IMR-90 (cell line): ENCODE measurements at regions not wholly inside any gene's neighbourhood (a gene's known extent, or its start where the extent isn't known, plus 50 kb on each side); places are given as distances from the start of the nearest gene placed in this dataset.
A peak's percentile ranks its signal among the peaks of the same experiment; 100 is the strongest.

Experiments
- ATAC-seq: fragments of 200-7000 bp; cut with Tn5 transposase; 2 replicates; pipeline ENCODE4 v1.9.1; 2020; ENCODE audit warnings: low read depth, mild to moderate bottlenecking, moderate library complexity
- BruUV-seq: library from RNA; stranded (reverse); fragments of 400-500 nt; replicated peaks from 2 replicates; lab custom pipeline; 2021; lab: Mats Ljungman, UMichigan
- CTCF ChIA-PET: fragments of 300-600 bp; formaldehyde crosslinking; extraction: SDS; loops from one replicate; lab custom pipeline; 2021; ENCODE audit warnings: antibody characterized with exemption; lab: Yijun Ruan, JAX
- POLR2A ChIA-PET: fragments of 300-600 bp; sonication (Branson Sonifier 250); formaldehyde crosslinking; loops from one replicate; lab custom pipeline; 2022; ENCODE audit warnings: antibody characterized with exemption; ENCODE audit not compliant: unreplicated experiment; lab: Charles Lee
- DNase-seq: peaks from one replicate; pipeline ENCODE4 v3.0.0; 2013
- H2AFZ ChIP-seq: replicated peaks from 2 replicates; pipeline ENCODE3; 2013; ENCODE audit warnings: low read length, mild to moderate bottlenecking; ENCODE audit not compliant: poor library complexity
- H2AK5ac ChIP-seq: 2 replicates; pipeline ENCODE4 v1.6.1; 2013; ENCODE audit warnings: low read depth, low read length, inconsistent platforms
- H2AK9ac ChIP-seq: replicated peaks from 2 replicates; pipeline ENCODE3; 2013; ENCODE audit warnings: mild to moderate bottlenecking, low read depth, low read length, moderate library complexity; ENCODE audit not compliant: poor library complexity
- H2BK120ac ChIP-seq: 2 replicates; pipeline ENCODE4 v1.6.1; 2013; ENCODE audit warnings: low read depth, low read length, inconsistent platforms
- H2BK15ac ChIP-seq: 3 replicates; pipeline ENCODE4 v1.6.1; 2013; ENCODE audit warnings: low read depth, low read length, inconsistent platforms
- H2BK20ac ChIP-seq: 2 replicates; pipeline ENCODE4 v1.6.1; 2013; ENCODE audit warnings: low read depth, mild to moderate bottlenecking, inconsistent platforms, low read length, moderate library complexity
- H2BK5ac ChIP-seq: 2 replicates; pipeline ENCODE4 v1.6.1; 2013; ENCODE audit warnings: mild to moderate bottlenecking, low read depth, low read length, inconsistent platforms; ENCODE audit not compliant: poor library complexity, severe bottlenecking
- H3K14ac ChIP-seq: replicated peaks from 2 replicates; pipeline ENCODE4 v1.6.1; 2013; ENCODE audit warnings: low read depth, low read length, inconsistent platforms
- H3K18ac ChIP-seq: 2 replicates; pipeline ENCODE4 v1.6.1; 2013; ENCODE audit warnings: low read depth, low read length, control low read depth
- H3K23ac ChIP-seq: 2 replicates; pipeline ENCODE4 v1.6.1; 2013; ENCODE audit warnings: low read depth, low read length, inconsistent platforms
- H3K27ac ChIP-seq: 2 replicates; pipeline ENCODE4 v1.5.1; 2013; ENCODE audit warnings: mild to moderate bottlenecking, control low read depth, low read length; ENCODE audit not compliant: insufficient read depth
- H3K27me3 ChIP-seq: 2 replicates; pipeline ENCODE4 v1.6.1; 2013; ENCODE audit warnings: low read length; ENCODE audit not compliant: control insufficient read depth, insufficient read depth
- H3K36me3 ChIP-seq: 2 replicates; pipeline ENCODE4 v1.6.1; 2013; ENCODE audit warnings: low read length, mixed read lengths; ENCODE audit not compliant: control insufficient read depth, insufficient read depth
- H3K4ac ChIP-seq: 2 replicates; pipeline ENCODE4 v1.6.1; 2013; ENCODE audit warnings: low read depth, low read length, inconsistent platforms
- H3K4me1 ChIP-seq: 2 replicates; pipeline ENCODE4 v1.6.1; 2013; ENCODE audit warnings: low read length, mixed read lengths; ENCODE audit not compliant: control insufficient read depth, insufficient read depth
- H3K4me2 ChIP-seq: 2 replicates; pipeline ENCODE4 v1.6.1; 2013; ENCODE audit warnings: low read depth, mild to moderate bottlenecking, control low read depth, low read length, moderate library complexity
- H3K4me3 ChIP-seq: 2 replicates; pipeline ENCODE4 v1.5.1; 2013; ENCODE audit warnings: low read depth, mild to moderate bottlenecking, control low read depth, low read length, moderate library complexity; ENCODE audit not compliant: insufficient read depth
- H3K56ac ChIP-seq: 2 replicates; pipeline ENCODE4 v1.6.1; 2013; ENCODE audit warnings: low read length, inconsistent platforms; ENCODE audit not compliant: insufficient read depth; ENCODE audit errors: extremely low read depth
- H3K79me1 ChIP-seq, 2 experiments: 2 replicates each; pipeline ENCODE4 v1.6.1; 2013; ENCODE audit warnings: low read length in 2 of 2, inconsistent platforms in 1 of 2, low read depth in 1 of 2
- H3K9ac ChIP-seq: 2 replicates; pipeline ENCODE4 v1.6.1; 2013; ENCODE audit warnings: low read depth, low read length, control low read depth
- H3K9me1 ChIP-seq: 2 replicates; pipeline ENCODE4 v1.6.1; 2013; ENCODE audit warnings: low read length, inconsistent platforms; ENCODE audit not compliant: insufficient read depth
- H3K9me3 ChIP-seq: 2 replicates; pipeline ENCODE4 v1.6.1; 2013; ENCODE audit warnings: low read length; ENCODE audit not compliant: control insufficient read depth, insufficient read depth
- H4K20me1 ChIP-seq: 2 replicates; pipeline ENCODE4 v1.6.1; 2013; ENCODE audit warnings: low read length, inconsistent platforms; ENCODE audit not compliant: insufficient read depth
- H4K5ac ChIP-seq: 2 replicates; pipeline ENCODE4 v1.6.1; 2013; ENCODE audit warnings: mild to moderate bottlenecking, low read depth, low read length, control low read depth
- H4K8ac ChIP-seq, 2 experiments: 2 replicates each; pipeline ENCODE4 v1.6.1; 2013; ENCODE audit warnings: low read depth in 2 of 2, low read length in 2 of 2, control low read depth in 1 of 2, inconsistent platforms in 1 of 2
- H4K91ac ChIP-seq: 2 replicates; pipeline ENCODE4 v1.6.1; 2013; ENCODE audit warnings: low read depth, low read length, inconsistent platforms; ENCODE audit not compliant: insufficient read depth
- MXI1 ChIP-seq: IDR thresholded peaks from 2 replicates; pipeline ENCODE4 v1.6.1; 2012; ENCODE audit warnings: low read depth, mild to moderate bottlenecking, low read length, moderate library complexity, borderline replicate concordance
- WGBS, 2 experiments: methylation state at CpG; one replicate each; pipeline versions ENCODE4 v1.1.5 to v1.1.7; 2013; ENCODE audit warnings: missing lambda C conversion rate in 2 of 2; ENCODE audit not compliant: insufficient read length in 1 of 2; ENCODE audit errors: extremely low coverage in 2 of 2; 5-methylcytosine and 5-hydroxymethylcytosine counted together
- dilution Hi-C: fragments of 300-500 bp; cut with HindIII; formaldehyde crosslinking; loops from one replicate; pipeline ENCODE4 v1.14.3; 2018; ENCODE audit warnings: low sequenced_read_pairs; ENCODE audit not compliant: unreplicated experiment
- in situ Hi-C: fragments of 300-500 bp; cut with MboI; formaldehyde crosslinking; loops from 3 replicates; pipeline ENCODE4 v1.14.3; 2019; ENCODE audit warnings: low sequenced_read_pairs, inconsistent platforms, mixed read lengths
- intact Hi-C: fragments of 100-400 bp; cut with micrococcal nuclease; formaldehyde crosslinking; loops from 2 replicates; pipeline ENCODE4 v1.10.0; 2022
- TF ChIP-seq, protein P1 (sequence below): fragments of 150-350 bp; IDR thresholded peaks from 2 replicates; pipeline ENCODE4 v1.6.1; 2017; ENCODE audit warnings: mild to moderate bottlenecking, antibody characterized with exemption, low read length, low read depth

DNA sequence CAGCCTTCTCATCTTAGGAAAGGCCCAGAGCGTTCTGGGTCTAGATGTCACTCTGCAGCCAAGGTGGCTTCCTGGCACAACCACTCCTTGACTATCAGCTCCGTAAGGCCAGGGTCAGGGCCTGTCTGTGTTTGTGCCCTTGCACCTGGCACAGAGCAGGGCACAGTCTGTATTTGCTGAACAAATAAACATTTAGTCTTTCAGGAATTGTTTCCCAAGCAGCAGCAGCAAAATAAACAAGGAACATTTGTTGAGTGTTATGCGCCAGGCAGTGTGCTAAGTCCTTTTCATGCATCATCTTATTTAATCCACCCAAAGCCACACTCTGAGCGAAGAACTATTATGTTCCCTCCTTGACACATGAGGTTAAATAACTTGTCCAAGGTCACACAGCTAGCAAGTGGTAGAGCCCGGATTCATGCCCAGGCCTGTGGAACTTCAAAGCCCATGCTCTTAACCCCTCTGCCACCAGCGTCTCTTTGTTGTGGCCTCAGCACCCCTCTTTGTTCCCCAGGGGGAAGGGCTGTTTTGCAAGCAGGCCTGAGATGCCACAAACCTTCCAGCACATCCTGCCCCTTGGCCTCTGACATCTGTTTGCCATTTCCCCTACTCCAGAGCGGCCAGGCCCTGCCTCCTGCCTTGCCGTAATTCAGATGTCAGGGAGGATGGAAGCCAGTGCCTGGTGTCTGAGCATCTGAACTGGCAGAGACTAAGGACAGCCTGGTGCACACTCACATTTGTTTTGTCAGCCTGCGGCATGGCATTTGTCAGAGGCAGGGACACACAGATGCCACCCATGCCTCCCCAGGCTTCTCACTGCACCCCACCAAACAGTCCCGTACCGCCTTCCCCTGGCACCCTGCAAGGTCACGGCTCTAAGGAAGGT is 325.8 kb upstream of the ZMIZ1 start:
- no peak overlapping the region for H3K4me3 ChIP-seq
- no peak overlapping the region for H3K4ac ChIP-seq
- POLR2A ChIA-PET: no interaction called here
- H3K27me3 ChIP-seq: peaks cover 46% of the 10 kb centered on the region
- no peak overlapping the region for H3K27ac ChIP-seq
- H2AFZ ChIP-seq: no peak overlapping the region
- H4K5ac ChIP-seq: no peak overlapping the region
- dilution Hi-C loops: no loop called here
- no peaks in the 10 kb centered on the region; the same call in 1 of the 2 replicates for H3K4me1 ChIP-seq
- CTCF ChIA-PET: no interaction called here
- H3K4me2 ChIP-seq: no peak overlapping the region
- no peak overlapping the region for H3K9ac ChIP-seq
- no peaks in the 10 kb centered on the region for H3K9me1 ChIP-seq
- intact Hi-C loops: no loop called here
- no TSS peak for BruUV-seq
- no peaks in the 10 kb centered on the region for H3K9me3 ChIP-seq
- no peak overlapping the region for H3K23ac ChIP-seq
- no peak overlapping the region for H4K8ac ChIP-seq
- H3K18ac ChIP-seq: no peak overlapping the region
- H2BK15ac ChIP-seq: no peak overlapping the region
- 73% methylated on average over 6 of the region's 12 CpGs; no CpG with 5 or more reads in 1 of the 2 experiments for WGBS, 2 experiments
- no peak overlapping the region for H3K14ac ChIP-seq
- TF ChIP-seq, protein P1, sequence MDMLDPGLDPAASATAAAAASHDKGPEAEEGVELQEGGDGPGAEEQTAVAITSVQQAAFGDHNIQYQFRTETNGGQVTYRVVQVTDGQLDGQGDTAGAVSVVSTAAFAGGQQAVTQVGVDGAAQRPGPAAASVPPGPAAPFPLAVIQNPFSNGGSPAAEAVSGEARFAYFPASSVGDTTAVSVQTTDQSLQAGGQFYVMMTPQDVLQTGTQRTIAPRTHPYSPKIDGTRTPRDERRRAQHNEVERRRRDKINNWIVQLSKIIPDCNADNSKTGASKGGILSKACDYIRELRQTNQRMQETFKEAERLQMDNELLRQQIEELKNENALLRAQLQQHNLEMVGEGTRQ: no peak
- TF ChIP-seq MXI1: no peak
- DNase-seq (no peak), ATAC-seq (no peak)
- no peak overlapping the region for H3K56ac ChIP-seq
- H2AK9ac ChIP-seq: no peak overlapping the region
- H4K20me1 ChIP-seq: peaks cover 3% of the 10 kb centered on the region; the same call in 1 of the 2 replicates
- no peak overlapping the region for H2BK20ac ChIP-seq
- no peak overlapping the region for H4K91ac ChIP-seq
- H2AK5ac ChIP-seq: peak overlapping the region; percentile 34; the same call in 1 of the 2 replicates
- no peak overlapping the region for H2BK5ac ChIP-seq
- H3K36me3 ChIP-seq: no peaks in the 10 kb centered on the region
- no peaks in the 10 kb centered on the region for H3K79me1 ChIP-seq
- no peak overlapping the region for H2BK120ac ChIP-seq
- in situ Hi-C loops: no loop called here
